ENCODE measurements at regions not wholly inside any gene's neighbourhood (a gene's known extent, or its start where the extent isn't known, plus 50 kb on each side); places are given as distances from the start of the nearest gene placed in this dataset.

- TF ChIP-seq CTCF (IDR thresholded peaks at IDR 0.05): no peak
- no peak for TF ChIP-seq POLR2A (IDR thresholded peaks at IDR 0.05)
- no peak for TF ChIP-seq POLR2AphosphoS5 (IDR thresholded peaks at IDR 0.05)
- no peak for TF ChIP-seq EP300 (IDR thresholded peaks at IDR 0.05)
Measured at GRCh38 chr2:193011870-193012269, 817.1 kb upstream of the TMEFF2 start.

All from stomach (tissue), 4 donors.